ENCODE measurements at regions not wholly inside any gene's neighbourhood (a gene's known extent, or its start where the extent isn't known, plus 50 kb on each side); places are given as distances from the start of the nearest gene placed in this dataset.

DNA sequence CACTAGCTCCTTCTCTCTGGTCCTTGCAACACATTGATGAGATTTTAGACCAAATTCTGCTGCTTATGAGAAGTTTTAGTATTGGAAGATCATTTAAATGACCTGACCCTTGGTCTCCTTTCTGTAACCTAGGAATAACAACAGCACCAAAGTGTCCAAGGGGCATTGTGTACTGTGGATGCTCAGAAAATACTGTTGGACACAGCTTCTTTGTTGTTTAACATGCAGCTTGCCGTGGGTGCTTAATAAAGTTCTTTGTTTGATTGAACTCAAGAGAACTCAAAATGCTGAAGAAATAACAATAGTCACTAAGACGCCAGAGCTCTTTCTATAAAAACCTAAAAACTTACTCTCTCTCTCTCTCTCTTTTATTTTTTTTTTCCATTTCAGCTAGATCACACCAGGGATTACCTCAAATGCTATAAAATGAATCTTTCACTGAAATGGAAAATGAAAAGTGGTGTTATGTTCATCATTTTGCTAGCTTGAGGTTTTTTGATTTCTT, 548.9 kb upstream of the CDH8 start:
- DNase-seq (ENCODE audit: low read depth): no peak

GRCh38 chr16:62583414-62583813, 547.2 kb upstream of the CDH8 start:
- DNase-seq (ENCODE audit: low read depth): no peak

GRCh38 chr16:62573466-62573865, 537.2 kb upstream of the CDH8 start:
- no peak for DNase-seq (ENCODE audit: low read depth)

GRCh38 chr16:62568926-62569325, 532.7 kb upstream of the CDH8 start:
- no peak for DNase-seq (ENCODE audit: low read depth)

GRCh38 chr16:62565706-62566105, 529.5 kb upstream of the CDH8 start:
- DNase-seq (ENCODE audit: low read depth): no peak

DNA sequence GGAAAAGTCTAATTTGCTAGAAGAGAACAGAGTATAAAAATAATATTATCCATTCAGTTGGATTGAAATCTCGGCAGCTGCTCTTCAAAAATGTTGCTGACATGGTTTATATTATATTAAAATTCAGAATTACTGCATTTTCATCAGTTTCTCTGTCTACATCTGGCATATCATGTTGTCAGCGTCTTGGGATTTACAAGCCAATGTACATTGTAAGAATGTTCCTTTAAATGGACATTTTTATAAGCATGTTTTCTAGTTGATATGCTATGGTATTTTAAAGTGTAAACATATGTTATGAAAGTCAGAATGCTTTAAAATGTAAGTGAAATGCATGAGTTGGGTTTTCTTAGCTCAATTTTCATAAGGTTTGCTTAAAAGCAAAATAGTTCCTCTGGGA, 528.1 kb upstream of the CDH8 start:
- no peak for DNase-seq (ENCODE audit: low read depth)

DNA sequence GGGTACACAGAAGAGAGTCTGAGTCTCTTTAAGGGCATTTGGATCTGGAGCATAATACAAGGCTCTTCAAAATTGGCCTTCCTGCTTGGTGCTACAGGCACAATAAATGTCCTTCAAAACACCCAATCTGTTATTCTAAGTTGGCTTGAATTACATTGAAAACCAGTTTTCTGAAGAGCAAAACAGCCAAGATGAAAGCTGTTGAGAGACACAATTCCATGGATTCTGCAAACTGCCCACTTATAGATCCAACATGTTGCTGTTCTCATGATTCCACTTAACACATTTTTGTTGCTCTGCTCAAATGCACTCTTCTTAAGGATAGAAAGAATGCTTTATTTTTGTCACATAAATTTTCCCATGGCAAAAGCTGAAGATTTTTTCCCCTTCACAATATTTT, 525.9 kb upstream of the CDH8 start:
- no peak for DNase-seq (ENCODE audit: low read depth)

- DNase-seq (ENCODE audit: low read depth): no peak
Observed at GRCh38 chr16:62549875-62550274, 513.6 kb upstream of the CDH8 start.

DNA sequence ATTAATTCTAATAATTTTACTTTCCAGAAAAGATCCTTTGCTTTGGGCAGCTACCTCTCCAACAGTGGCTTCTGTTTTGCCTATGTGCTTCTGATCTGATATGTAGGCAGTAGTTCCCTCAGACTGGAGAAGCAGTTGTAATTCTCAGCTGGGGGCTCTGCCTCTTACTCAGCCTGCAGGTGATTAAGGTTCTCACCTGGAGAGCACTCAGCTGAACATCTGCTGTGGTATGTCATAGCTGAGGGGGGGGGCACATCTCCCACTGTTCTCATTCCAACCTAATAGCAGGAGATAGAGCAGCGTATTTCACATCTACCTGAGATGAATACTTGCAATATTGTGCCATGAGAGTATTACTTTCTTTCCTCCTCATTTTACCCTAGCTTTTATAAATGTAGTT, 511.9 kb upstream of the CDH8 start:
- DNase-seq (ENCODE audit: low read depth): no peak

DNA sequence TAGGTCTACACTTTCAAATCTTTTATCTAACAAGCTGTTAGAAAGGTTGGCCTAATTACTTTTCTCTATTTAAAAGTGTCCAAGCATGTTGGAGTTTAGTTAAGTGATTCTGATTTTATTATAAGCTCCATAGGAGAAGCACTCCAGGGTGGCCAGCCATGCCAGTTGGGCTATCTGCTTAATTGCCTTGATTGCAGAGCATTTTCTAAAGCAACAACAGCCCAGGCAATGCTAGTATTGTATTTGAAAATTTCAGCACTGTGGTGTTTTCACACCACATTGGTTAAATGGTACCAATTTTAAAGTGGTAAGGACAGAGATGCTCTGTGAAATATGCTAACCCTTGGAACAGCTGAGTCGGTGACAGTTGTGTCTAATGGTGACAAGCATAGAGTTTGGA, 510.5 kb upstream of the CDH8 start:
- no peak for DNase-seq (ENCODE audit: low read depth)

GRCh38 chr16:62545039-62545438, 508.8 kb upstream of the CDH8 start:
- no peak for DNase-seq (ENCODE audit: low read depth)

- DNase-seq (ENCODE audit: low read depth): no peak
Observed at GRCh38 chr16:62543516-62543915, 507.3 kb upstream of the CDH8 start.

DNA sequence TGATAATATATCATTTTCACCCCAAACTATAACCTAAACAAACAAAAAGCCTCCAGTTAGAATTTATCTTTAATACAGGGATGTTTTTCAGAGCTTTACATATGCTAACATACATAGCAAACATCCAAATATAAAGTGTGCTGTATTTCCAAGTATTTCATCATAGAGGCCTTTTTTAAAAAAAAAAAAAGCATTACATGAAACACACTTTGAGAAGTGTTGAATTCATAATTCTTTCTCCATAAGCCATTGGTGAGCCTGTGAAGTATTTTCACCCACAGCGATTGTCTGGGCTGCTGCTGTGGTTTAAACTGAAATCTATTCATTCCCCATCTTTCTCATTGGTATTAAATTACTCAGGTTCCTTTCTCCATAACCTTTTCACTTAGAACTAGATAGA, 503.4 kb upstream of the CDH8 start:
- DNase-seq (ENCODE audit: low read depth): no peak

- DNase-seq (ENCODE audit: low read depth): no peak
Observed at GRCh38 chr16:62530426-62530825, 494.2 kb upstream of the CDH8 start.

GRCh38 chr16:62516001-62516400, 479.8 kb upstream of the CDH8 start:
- DNase-seq (ENCODE audit: low read depth): no peak

DNA sequence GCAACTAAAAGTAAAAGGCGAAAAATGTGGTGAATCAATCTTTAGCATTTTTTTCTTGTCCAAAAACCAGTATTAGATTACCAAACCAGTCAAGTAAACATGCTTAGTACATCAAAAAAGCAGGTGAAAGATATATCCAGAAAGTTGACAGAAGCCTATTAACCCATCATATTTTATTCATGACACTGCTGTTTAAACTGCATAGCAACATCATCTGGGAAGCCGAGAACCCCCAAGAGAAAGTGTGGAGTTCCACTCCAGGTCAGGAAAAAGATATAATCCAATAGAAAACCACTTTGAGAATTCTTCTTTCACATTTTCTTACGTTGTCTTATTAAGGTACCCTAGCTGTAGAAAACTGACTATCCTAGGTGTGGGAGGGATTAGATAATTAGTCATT, 466.8 kb upstream of the CDH8 start:
- no peak for DNase-seq (ENCODE audit: low read depth)

DNA sequence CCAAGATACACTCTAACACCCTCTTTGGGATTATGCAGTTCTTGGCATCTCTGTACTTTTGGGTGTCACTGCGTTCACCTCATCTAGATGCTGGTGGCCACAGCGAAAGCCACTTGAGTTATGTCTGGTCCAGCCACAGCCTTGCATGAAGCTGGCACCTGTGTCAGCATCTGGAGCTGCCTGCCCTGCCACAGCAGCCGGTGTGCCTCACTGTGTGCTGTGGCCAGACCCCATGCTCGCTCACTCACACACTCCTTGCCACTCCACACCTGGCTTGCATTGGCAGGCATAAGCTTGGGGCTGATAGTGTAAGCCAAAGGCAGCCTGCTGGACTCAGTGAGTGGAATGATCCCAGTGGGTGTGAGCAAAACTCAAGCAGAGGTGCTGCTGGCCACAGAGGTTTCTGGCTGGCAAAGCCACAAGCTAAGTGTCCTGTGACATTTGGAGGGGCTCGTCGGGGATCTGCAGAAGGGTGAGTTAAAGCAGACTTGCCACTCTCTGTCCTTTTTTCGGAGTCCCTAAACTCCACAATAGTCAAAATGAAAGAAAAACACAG, 442.7 kb upstream of the CDH8 start:
- no peak for DNase-seq (ENCODE audit: low read depth)

GRCh38 chr16:62477796-62478195, 441.6 kb upstream of the CDH8 start:
- no peak for DNase-seq (ENCODE audit: low read depth)

- no peak for DNase-seq (ENCODE audit: low read depth)
Observed at GRCh38 chr16:62475573-62475972, 439.3 kb upstream of the CDH8 start.

DNA sequence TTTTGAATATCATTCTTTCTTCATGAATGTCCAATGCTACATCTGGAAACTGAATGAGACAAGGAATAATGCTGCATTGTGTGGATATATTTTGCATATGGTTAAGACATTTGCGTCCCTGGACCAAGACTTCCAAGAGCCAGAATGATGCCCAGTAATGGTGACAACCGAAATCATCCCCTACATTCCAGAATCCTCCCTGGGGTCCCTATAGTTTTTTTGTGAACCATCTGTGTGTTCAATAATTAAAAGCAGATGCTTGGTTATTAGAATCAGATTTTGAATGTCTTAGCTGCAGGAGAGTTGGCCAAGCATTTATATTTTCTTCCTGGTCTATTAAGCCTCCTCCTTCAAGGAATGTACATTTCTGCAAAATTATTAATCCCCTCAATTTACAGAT, 426.7 kb upstream of the CDH8 start:
- no peak for DNase-seq (ENCODE audit: low read depth)

DNA sequence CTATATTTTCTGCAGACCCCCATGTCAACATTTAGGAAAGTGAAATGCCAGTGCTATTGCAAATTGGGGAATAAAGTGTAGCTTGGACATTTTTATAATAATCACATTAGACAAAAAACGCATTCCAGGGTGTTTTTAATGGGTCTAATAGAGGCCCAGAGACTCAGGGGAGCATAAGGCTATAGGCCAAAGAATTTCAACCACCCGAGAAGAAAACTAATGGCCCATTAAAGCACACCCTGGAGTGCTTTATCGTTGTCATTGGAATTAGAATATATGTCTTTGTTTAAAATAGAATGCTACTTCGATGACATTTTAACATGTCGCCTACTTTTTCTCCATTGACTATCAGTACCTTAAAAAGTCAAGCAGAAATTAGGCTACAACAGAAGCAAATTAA, 414.1 kb upstream of the CDH8 start:
- no peak for DNase-seq (ENCODE audit: low read depth)

GRCh38 chr16:62445909-62446308, 409.7 kb upstream of the CDH8 start:
- no peak for DNase-seq (ENCODE audit: low read depth)

DNA sequence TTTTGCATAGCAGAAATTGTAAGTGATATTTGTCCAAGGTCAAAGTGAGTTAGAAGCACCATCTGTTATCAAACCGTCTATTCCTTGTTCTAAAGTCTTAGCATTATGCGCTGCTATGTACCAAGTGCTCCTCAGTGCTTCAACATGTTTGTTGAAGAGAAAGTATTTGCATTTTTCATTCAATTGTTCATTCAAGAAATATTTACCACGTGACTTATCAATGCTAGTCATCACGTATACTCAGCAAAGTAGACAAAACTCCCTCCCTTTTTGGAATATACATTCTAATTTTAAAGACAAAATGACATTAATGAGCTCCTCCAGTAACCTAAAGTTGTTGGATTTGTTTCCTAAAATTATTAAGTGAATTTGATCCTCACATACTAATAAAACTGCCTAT, 388.0 kb upstream of the CDH8 start:
- DNase-seq (ENCODE audit: low read depth): no peak

DNA sequence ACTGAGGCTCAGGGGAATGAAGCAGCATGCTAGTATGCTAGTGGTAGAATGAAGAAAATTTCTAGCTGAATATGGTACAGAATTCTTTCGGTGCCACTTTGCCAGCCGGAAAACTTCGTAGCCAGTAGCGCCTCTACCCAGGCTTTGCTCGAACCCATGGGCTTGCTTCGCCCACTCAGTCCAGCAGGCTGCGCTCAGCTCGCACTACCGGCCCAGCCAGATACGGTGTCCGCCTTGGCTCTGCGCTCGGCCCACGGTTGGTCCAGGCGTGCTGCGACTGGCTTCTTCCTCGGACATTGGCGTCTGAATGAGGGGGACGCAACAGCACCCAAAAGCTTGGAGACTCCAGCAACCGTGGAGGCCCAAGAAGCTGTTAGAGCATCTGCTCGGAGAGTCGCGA, 372.5 kb upstream of the CDH8 start:
- no peak for DNase-seq (ENCODE audit: low read depth)

DNA sequence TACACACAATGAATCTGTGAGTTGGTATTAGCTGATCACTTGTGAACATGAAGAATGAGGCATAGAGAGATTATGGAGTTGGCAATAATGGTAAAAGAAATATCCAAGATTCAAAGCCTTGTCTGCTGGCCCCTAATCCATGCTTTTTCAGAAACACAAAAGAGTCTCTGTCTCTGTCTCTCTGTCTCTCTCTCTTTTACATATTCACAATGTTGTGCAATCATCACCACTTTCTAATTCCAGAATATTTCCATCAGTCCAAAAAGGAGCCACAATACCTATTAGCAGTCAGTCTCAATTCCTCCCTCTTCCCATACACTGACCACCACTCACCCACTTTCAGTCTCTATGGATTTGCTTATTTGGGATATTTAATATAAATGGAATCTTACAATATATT, 370.1 kb upstream of the CDH8 start:
- no peak for DNase-seq (ENCODE audit: low read depth)
